ENCODE measurements at regions not wholly inside any gene's neighbourhood (a gene's known extent, or its start where the extent isn't known, plus 50 kb on each side); places are given as distances from the start of the nearest gene placed in this dataset.
"Not testable (repeated sequence)": the region's sequence is repeated elsewhere in the genome, so short reads cannot be mapped to it uniquely, and the experiment has no call there.

DNA sequence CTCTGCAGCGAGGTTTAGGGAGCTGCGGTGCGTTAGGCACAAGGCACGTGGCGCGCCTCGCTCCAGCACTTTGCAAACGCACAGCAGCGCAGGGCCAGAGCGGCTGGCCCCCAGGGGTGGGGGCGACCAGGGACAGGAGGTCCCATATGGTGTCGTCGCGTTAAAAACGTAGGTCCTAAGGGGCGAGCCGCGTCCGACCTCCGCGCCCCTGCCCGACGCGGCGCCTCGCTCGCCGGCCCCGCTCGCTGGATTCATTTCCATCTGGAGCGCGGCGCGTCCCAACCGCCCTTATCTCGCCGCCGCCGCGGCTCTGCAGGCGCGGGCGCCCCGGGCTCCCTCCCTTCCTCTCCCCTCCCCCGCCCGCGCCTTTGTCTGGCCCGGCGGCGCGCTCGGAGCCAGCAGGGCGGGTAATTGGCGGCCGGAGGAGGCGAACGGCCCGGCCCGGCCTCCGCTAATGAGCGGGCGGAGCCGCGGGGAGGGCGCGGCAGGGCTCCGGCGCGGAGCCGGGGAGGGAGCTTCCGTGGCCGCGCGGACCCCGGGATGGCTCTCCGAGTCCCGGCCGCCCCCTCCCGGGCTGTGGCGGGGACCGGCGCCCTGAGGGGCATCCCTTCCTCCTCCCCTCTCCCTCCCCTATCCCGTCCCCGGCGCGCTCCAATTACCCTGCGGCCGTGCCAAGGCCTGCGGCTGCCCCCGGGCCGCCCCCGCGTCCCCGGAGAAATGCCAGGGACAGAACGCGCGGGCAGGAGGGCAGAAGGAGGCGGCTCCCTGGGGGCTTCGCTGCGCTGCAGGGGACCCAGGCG, 409.0 kb downstream of the BCOR start:
- DNase-seq: no peak

DNA sequence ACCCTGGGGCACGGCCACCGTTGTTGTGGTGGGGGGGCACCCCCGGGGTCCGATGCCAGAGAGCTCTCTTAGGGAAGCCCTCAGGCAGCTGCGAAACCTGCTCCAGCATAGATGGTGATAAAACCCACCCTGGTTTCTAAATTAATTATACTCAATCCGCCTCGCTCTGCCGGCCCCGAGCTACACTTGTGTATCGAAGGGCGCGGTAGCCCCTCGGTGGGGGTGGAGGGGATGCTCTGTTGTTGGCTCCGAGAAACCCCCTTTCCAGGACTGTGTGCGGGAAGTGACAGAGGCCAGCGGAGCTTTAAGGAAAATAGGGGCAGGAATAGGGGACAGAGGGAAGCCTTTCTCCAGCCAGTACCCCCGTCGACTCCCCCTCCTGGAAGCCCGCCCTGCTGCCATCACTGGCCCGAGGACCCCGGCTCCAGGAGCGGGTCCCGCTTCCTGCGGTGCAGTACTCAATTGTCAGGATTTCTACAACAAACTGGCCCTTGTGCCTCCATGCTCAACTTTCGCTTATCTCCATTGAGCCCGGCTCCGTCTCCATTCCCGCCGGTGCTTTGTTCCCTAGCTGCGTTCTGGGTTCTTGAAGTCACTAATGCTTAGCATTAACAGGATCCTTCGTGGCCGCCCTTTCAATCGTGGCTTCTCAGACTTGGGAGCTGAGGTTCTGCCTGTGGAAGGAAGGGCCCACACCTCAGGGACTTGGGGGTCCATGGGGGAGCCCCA, 408.2 kb downstream of the BCOR start:
- DNase-seq: no peak

DNA sequence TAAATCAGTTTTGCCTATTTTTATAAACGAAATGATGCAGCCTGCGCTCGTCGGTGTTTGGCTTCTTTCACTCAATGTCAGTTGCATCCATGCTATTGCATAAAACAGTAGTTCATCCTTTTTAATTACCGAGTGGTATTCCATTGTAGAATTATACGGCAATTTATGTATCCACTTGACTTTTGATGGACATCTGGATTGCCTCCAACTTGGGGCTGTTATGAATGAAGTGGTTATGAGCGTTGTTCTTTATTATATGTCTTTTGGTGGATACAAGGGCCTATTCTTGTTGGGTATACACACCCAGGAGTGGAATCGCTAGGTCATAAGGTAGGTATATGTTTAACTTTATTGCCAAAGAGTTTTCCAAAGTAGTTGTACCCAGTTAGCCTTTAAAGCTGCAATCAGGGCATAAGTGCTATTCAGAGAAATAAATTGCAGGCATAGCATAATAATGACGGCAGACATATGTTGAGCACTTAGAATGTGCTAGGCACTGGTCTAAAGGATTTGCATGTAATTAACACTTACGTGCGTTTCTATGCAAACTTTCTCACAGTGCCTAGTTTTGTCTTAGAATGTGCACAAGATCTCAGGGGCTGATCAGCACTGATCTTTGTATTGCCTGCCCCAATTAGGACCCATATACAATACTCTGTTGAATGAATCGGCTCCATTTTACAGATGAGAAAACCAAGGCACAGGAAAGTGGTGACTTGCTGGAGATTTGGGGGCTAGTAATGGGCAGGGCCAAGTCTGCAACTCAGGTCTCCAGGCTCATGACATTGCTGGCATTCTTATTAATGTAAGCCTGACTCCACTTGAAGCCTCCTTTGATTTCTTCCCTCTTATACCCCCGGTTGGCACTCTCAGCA, 407.0 kb downstream of the BCOR start:
- DNase-seq: no peak

DNA sequence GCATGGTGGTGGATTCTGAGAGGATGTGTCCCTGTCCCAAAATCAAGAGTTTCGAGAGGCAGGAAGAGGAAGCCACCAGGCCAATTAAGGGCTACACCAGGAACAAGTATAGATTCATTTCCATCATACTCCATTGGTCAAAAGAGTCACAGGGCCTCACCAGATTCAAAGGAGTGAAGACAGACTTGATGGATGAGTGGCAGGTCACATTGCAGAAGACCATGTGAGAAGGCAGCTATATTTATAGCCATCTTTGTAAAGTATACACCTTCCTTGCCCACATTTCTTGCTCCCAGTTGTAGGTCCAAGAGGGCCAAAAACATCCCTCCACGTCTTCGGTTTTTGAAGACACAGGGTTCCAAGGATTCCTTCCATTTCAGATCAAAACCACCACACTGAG, 406.0 kb downstream of the BCOR start:
- no peak for DNase-seq

DNA sequence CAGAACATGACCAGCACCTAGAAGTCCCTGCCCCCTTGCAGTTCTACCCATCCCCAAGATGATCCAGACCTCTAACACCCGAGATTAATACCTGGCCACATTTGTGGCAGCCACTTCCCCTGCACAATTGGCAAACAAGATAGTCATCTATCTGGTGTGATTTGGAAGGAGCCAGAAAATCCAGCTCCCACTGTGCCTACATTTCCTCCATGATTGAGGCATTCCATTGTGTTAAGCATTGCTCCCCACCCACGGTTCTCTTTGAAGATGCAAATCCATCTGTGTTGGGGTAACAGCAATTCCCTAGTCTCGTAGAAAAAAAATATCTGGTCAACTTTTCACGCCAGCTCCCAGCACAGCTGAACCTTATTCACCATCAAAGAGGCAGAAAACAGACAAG, 405.0 kb downstream of the BCOR start:
- no peak for DNase-seq

DNA sequence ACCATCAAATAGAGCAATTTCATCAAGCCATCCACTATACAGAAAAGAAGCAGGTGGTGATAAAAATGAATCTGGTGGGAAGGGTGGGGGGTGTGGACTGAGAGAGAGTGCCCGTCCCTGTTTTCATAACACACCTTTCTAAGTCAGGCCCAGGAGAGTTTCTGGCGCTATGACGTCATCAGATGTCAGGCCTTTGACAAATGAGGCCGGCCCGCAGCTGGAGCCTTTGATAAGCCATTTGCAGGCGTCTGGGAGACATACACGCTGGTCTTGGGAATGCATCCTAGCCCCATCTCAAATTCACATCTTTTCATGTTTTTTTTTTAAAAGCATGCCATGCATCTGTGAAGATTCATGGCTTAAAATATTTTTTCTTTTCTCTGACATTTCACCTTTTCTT, 404.5 kb downstream of the BCOR start:
- DNase-seq: no peak

DNA sequence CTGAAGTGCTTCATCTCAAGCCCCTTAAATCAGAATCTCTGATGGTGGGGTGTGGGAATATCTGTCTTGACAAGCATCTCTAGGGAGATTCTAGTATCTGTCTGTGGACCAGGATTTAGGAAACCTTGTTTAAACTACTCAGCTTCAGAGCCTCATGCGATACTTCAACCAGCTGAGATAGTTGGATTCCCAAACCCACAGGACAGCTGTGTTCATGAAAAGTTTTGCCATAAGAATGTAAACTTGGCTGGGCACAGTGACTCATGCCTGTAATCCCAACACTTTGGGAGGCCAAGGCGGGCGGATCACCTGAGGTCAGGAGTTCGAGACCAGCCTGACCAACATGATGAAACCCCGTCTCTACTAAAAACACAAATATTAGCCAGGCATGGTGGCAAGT, 395.1 kb downstream of the BCOR start:
- DNase-seq: not testable (repeated sequence)

DNA sequence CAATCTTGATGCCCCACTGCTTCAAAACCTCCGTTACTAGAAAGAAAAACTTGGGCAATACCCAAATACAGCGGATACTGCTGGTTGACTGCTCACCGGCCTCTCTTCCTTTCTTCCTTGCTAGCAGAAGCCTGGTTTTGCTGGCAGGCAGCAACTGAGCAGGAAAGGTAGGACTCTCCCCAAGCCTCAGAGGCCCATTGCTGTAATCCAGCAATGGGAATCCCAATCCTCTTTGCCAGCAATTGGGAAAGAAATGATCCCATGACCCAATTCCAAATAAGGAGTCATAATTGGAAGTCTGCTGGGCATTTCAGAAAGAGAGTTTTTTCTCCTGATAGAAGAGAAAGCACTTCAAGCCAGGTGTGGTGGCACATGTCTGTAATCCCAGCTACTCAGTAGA, 394.5 kb downstream of the BCOR start:
- no peak for DNase-seq

DNA sequence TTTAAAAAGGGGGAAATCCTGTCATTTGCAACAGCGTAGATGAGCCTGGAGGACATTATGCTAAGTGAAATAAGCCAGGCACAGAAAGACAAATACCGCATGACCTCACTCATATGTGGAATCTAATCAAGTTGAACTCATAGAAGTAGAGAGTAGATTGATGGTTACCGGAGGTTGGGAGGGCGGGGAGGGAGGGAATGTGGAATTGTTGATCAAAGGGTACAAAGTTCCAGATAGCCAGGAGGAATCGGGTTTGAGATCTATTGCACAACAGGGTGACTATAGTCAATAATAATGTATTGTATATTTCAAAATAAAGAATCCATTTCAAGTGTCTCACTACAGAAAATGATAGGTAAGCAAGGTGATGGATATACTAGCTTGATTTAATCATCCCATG, 393.2 kb downstream of the BCOR start:
- DNase-seq: no peak

DNA sequence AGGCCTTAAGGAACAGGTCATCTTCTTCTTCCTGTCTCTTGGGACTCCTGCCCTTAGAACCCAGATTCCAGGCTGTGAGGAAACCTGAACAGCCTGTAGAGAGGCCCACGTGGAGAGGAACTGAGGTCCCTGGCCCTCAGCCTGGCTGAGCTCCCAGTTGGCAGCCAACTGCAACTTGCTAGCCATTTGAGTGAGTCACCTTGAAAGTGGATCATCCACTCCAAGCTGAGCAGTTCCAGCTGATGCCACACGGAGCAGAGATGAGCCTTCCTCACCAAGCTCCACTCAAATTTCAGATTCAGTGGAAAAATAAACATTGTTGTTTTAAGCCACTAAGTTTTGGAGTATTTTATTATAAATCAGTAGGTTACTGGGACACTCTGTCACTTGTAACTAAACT, 392.5 kb downstream of the BCOR start:
- no peak for DNase-seq

DNA sequence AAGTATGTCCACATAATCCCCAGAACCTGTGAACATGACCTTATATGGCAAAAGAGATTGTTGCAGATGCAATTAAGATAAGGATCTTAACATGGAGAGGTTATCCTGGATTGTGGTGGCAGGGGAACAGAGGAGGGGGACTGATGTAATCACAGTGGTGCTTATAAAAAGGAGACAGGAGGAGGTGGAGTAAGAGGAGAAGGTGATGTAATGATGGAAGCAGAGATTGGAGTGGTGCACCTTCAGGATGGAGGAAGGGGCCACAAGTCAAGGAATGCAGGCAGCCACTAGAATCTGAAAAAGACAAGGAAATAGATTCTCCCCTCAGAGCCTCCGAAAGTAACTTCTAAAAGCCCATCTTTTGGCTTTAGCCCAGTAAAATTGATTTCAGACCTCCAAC, 388.4 kb downstream of the BCOR start:
- DNase-seq: no peak

DNA sequence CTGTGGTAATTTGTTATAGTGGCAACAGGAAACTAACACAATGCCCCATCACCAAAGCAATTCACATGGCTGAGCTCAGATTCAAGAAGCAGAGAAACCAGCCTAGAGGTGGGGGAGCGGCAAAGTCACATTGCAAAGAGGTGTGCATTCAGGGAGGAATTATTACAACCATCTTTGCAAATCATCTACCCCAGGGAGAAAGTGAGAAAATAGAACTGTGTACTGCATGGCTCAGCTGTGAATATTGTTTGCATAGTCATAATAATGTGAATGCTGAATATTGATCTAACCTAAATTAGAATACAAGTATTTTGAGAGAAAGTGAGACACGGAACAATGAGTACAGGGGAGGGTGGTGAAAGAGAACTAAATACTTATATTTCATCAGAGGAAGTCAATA, 387.9 kb downstream of the BCOR start:
- no peak for DNase-seq

DNA sequence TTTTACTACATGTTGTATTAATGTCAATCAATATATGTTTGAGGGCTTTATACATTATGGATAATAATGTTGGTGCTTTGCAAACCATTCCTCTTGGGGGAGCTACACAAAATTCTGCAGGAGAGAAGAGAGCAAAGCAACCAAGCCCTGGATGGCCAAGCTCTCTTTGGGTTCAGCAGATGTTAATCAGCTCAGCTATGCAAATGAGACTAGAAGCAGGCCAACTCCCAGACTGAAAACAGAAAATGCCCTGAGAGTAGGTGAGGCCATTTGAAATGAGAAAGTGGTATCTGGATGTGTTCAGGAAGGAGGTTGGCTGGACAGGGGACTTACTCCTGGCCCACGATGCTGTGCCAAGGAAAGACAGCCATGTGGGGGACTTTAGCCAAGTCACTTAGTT, 387.0 kb downstream of the BCOR start:
- no peak for DNase-seq

DNA sequence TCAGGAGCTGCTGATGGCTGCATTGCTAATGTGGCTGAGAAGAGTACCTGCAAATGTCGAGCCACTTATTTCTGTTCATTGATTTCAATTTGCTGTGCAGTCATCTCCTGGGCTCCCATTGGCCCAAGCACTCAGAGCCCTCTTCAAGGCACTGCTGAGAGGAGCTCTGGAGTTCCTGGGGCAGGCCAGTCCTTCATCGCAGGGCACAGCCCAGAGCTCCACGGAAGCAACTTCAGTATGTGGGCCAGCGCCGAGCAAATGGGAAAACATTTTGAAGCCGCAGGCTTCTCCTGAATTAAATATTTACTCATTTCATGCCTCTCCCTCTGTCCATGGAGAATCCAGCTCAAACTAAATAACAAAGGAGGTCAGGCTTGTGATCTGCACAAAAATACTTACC, 383.3 kb downstream of the BCOR start:
- DNase-seq: no peak

DNA sequence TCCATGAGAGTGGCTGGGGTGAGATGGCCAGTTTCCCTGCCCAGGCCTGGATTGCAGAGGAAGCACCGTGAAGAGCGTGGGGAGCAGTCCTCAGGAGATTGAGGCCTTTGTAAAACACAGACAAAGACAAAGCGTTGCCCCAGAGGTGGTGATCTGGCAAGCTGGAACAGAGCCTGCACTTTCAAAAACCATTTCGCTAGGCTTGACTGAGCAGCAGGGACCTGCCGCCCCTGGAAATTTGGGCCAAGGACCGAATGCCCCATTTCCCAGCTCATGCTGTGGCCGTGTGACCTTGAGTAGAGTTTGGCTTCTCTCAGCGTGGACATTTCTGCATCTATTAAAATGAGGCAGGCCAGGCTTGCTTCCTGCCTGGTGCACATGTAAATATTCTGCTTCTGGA, 381.4 kb downstream of the BCOR start:
- DNase-seq: no peak

DNA sequence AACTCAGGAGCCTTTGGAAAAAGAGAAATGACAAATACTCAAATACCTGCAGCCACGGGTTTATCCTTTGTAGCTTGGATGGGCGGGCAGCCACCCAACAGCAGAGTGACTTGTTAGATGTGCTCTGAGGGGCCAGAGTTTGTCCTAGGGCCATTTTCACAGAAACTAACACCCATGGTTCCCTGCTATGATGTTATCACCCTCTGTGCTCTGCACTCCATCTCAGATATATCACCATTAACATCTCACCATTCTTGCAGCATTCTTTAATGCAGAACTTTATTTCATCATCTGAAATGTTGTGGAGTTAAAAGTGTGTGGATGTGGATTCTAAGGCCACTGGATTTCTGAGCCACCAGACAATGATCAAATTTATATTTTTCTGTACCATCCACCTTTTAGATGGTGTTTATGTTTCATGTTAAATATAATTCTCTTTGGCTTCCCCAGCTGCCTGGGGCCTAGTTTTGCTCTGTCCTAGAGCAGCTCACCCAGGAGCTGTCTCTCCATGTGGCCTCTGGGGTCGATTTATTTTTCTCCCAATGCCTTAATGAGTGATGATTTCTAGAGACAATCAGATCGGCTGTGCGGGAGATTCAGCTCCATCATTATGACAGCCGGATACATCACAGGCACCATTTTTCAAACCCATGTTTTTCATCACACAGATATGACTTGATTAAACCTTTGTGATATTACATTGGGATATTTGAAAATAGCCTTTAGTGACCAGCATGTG, 380.8 kb downstream of the BCOR start:
- DNase-seq: no peak

DNA sequence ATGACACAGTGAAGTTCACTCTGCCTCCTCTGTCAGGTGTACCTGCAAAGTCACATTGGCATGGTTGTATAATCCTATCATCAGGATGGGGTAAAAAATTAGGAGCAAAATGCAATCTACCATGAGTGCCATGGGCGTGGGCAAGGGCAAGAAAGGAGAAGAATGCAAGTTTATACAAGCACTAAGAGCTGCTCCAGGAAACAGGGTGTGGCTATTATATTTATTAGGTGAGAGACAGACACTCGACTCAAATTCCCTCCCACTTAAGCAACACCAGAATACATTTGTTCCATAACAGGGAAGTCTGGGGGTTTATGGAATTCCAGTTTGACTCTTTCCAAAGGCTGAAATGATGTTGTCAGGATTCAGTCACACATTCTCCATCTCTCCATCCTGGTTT, 378.8 kb downstream of the BCOR start:
- no peak for DNase-seq

DNA sequence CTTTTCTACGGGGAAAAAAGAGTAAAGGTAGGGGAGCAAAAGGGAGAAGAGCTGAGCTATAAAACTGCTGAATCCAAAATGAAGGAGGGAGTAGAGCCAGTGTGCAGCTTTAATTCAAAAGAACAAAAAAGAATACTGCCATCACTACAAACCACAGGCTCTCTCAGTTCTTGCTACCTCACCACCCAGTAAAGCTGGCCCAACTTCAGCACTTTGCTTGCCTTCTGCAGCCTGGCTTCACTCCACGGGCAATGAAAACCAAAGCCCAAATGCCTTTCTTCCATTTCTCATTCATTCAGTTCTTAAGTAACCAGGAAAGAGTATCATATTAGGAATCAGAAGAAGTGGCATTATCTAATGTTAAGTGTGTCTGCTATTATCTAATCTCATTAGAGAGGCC, 376.8 kb downstream of the BCOR start:
- DNase-seq: no peak

DNA sequence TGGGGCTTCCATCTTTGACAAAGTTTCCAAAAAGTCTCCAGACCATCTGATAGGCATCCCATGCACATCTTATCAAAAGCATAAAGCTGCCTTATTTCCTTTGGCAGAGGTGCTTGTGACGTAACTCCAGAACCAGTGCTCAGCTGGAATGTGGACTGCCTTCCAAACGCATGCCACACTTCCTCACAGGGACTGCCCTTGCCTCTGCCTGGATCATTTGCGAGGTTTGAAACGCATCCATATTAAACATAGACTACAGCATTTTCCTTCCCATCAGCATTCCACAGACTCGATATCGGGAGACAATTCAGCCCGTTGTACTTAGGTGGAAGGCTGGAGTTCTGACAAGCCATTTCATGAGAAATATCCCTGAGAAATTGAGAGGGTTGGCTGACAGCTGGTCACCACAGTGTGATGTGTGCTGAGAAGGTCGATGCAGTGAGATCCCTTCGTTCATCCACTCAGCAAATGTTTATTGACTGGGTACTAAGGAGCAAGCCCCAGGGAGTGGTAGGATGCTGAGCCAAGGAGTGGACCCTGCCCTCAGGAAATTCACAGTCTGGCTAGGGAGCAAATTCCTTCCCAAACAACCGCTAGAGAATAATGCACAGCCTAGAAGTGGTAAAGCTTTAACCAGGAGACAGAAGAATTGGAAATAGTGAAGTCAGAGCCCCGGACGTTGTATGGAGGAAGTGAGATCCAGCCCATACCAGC, 376.0 kb downstream of the BCOR start:
- no peak for DNase-seq

DNA sequence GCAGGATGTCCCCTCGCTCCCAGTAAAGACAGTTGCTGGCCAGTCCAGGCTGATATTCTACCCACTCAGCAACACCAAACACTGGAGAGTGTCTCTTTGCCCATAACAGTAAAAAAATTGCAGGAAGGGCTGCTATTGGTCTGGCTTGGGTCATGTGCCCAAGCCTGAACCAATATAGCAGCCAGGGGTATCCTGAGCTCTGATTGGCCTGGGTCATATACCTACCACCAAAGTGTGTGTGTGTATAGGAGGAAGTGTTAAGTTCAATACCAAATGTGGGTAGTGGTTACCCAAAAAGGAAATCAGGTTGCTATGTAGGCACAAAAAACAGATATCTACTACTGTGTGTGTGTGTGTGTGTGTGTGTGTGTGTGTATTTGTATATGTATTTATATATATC, 373.2 kb downstream of the BCOR start:
- no peak for DNase-seq

DNA sequence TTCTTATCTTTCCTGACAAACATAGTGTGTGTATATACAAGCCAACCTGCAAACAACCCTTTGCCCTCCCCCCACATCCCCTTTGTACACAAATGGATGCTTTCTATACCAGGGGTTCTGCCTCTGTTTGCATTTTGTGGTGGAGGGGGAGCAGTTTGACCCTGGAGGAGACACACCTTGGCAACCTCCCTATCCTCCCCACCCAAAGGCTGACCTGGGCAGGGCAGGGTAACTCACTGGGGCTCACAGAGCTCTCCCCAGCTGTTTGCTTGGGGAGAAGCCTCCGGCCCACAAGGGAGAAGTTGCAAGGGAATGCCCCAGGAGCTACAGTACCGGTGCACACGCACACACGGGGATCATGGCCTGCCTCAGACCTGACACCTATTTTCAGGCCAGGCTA, 372.6 kb downstream of the BCOR start:
- DNase-seq: no peak

DNA sequence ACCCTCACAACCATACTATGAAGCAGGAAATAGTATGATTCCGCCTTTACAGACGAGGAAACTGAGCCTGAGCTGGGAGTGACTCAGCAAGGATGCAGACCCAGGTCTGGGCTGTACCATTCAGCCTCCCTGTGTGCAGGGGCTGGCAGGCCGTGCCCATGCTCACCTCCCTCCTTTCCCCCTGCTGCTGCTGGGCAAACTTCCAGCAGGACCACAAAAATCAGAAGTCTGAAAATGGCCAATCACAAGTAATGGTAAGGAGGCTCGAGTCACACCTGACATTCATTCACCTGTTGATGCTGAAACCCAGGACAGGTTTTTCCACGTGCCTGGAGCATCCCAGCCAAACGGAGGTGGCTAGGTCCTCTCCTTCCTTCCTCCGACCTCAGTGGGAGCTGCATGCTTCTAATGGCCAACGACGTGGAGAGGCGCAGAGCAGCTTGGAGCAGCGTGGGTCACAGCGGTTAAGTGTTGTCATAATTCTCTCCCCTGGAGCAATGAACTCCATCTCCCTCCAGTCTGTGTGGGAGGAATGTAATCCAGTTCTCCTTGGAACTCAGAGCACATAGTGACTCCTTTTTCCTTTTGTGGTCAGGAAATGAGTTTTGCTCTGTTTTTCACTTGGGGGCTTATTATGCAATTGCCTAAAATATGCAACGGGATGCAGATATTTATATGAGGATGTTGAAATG, 371.7 kb downstream of the BCOR start:
- DNase-seq: no peak
